NB4 (cell line): ENCODE measurements at regions not wholly inside any gene's neighbourhood (a gene's known extent, or its start where the extent isn't known, plus 50 kb on each side); places are given as distances from the start of the nearest gene placed in this dataset.

ENCODE experiments used
- TF ChIP-seq, protein P1 (sequence below): IDR thresholded peaks from one replicate; pipeline ENCODE4 v1.5.1; 2012; ENCODE audit warnings: low read depth, low read length
- TF ChIP-seq, protein P2 (sequence below): IDR thresholded peaks from 2 replicates; pipeline ENCODE4 v1.6.1; 2011; ENCODE audit warnings: low read depth, low read length

DNA sequence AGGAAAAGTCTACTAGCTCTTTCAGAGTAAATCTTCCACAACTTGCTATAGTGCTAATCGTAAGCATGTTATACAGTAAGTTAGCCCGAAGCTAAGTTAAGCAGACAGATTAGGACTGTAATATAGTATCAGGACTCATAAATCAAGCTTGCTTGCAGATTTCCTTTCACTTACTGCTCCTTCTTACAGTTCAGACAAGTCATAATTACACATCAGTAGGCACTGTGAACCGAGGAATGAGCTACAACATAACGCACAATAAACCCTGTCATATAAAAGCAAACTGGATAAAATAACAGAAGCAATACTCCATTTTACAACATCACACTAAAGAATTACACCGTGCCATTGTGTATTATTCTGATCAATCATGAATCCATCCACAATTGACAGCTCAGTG, 832.6 kb upstream of the ZEB2 start:
- TF ChIP-seq, protein P1, sequence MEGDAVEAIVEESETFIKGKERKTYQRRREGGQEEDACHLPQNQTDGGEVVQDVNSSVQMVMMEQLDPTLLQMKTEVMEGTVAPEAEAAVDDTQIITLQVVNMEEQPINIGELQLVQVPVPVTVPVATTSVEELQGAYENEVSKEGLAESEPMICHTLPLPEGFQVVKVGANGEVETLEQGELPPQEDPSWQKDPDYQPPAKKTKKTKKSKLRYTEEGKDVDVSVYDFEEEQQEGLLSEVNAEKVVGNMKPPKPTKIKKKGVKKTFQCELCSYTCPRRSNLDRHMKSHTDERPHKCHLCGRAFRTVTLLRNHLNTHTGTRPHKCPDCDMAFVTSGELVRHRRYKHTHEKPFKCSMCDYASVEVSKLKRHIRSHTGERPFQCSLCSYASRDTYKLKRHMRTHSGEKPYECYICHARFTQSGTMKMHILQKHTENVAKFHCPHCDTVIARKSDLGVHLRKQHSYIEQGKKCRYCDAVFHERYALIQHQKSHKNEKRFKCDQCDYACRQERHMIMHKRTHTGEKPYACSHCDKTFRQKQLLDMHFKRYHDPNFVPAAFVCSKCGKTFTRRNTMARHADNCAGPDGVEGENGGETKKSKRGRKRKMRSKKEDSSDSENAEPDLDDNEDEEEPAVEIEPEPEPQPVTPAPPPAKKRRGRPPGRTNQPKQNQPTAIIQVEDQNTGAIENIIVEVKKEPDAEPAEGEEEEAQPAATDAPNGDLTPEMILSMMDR: no peak
- TF ChIP-seq, protein P2, sequence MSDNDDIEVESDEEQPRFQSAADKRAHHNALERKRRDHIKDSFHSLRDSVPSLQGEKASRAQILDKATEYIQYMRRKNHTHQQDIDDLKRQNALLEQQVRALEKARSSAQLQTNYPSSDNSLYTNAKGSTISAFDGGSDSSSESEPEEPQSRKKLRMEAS: no peak
